GM18505 (cell line): ENCODE measurements at regions not wholly inside any gene's neighbourhood (a gene's known extent, or its start where the extent isn't known, plus 50 kb on each side); places are given as distances from the start of the nearest gene placed in this dataset.
"Not testable (repeated sequence)": the region's sequence is repeated elsewhere in the genome, so short reads cannot be mapped to it uniquely, and the experiment has no call there.

Source experiments
- ATAC-seq: cut with Tn5 transposase; IDR thresholded peaks from one replicate; pipeline ENCODE4 v1.9.1; 2021; ENCODE audit not compliant: unreplicated experiment
- POLR2A ChIP-seq: IDR thresholded peaks from 4 replicates; pipeline ENCODE4 v1.6.1; 2011; ENCODE audit warnings: borderline replicate concordance; ENCODE audit not compliant: insufficient read depth, insufficient read length; ENCODE audit errors: extremely low read depth

- no peak for TF ChIP-seq POLR2A
- ATAC-seq, result no peak
Measured at GRCh38 chr2:8494151-8494550, 187.7 kb upstream of the ID2 start.

- TF ChIP-seq POLR2A, result no peak
- no peak for ATAC-seq
Measured at GRCh38 chr2:8494589-8494988, 187.3 kb upstream of the ID2 start.

GRCh38 chr2:8495189-8495989 is 186.5 kb upstream of the ID2 start:
- ATAC-seq, result no peak
- no peak for TF ChIP-seq POLR2A

- TF ChIP-seq POLR2A, result no peak
- no peak for ATAC-seq
Measured at GRCh38 chr2:8496079-8496478, 185.8 kb upstream of the ID2 start.

- no peak for TF ChIP-seq POLR2A
- no peak for ATAC-seq
Measured at GRCh38 chr2:8496617-8497016, 185.2 kb upstream of the ID2 start.

- ATAC-seq, result no peak
- no peak for TF ChIP-seq POLR2A
Measured at GRCh38 chr2:8498994-8499393, 182.9 kb upstream of the ID2 start.

- no peak for ATAC-seq
Measured at GRCh38 chr2:8500124-8501054, 181.5 kb upstream of the ID2 start.

GRCh38 chr2:8501061-8501720 is 180.7 kb upstream of the ID2 start:
- no peak for ATAC-seq
- no peak for TF ChIP-seq POLR2A

More at GRCh38 chr2:8500124-8501054, 181.5 kb upstream of the ID2 start:
- TF ChIP-seq POLR2A, result no peak

GRCh38 chr2:8502316-8502715 is 179.5 kb upstream of the ID2 start:
- ATAC-seq, result no peak
- no peak for TF ChIP-seq POLR2A

- TF ChIP-seq POLR2A, result no peak
Measured at GRCh38 chr2:8505311-8505920, 176.4 kb upstream of the ID2 start.

GRCh38 chr2:8506746-8507145 is 175.1 kb upstream of the ID2 start:
- no peak for TF ChIP-seq POLR2A
- no peak for ATAC-seq

More at GRCh38 chr2:8505311-8505920, 176.4 kb upstream of the ID2 start:
- no peak for ATAC-seq

- TF ChIP-seq POLR2A, result no peak
- ATAC-seq, result no peak
Measured at GRCh38 chr2:8508766-8509165, 173.1 kb upstream of the ID2 start.

GRCh38 chr2:8509621-8510020 is 172.2 kb upstream of the ID2 start:
- TF ChIP-seq POLR2A, result no peak
- no peak for ATAC-seq

- not testable (repeated sequence) for ATAC-seq
Measured at GRCh38 chr2:8510055-8510454, 171.8 kb upstream of the ID2 start.

- TF ChIP-seq POLR2A, result no peak
- ATAC-seq, result no peak
Measured at GRCh38 chr2:8510519-8510918, 171.3 kb upstream of the ID2 start.
